ENCODE measurements at regions not wholly inside any gene's neighbourhood (a gene's known extent, or its start where the extent isn't known, plus 50 kb on each side); places are given as distances from the start of the nearest gene placed in this dataset.

DNA sequence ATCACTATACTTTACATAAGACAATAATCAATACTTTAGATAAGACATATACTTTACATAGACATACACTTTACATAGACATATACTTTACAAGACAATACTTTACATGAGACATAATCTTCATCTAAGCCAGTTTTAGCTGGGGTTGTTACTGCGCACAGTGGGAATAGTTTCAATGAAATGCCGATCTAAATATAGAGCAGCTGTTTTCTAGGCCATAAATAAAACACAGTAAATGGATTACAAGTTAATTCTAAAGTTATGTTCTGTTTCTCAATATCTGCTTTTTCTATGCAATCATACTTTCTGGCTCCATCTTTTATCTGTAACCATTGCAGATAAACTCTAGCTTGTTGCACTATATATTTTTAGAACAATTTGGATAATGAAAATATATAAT, 1470.6 kb upstream of the PABPC4L start:
- TF ChIP-seq CTCF (IDR thresholded peaks at IDR 0.05 in 2 of 3, conservative IDR thresholded peaks at IDR 0.05 in 1 of 3; ENCODE audit: borderline replicate concordance in 1 of 3, insufficient read depth in 1 of 3, low read depth in 2 of 3, low read length in 2 of 3) (no peak), EZH2 (IDR thresholded peaks at IDR 0.05) (no peak), EZH2phosphoT487 (IDR thresholded peaks at IDR 0.05; ENCODE audit: borderline replicate concordance) (no peak), JUND (IDR thresholded peaks at IDR 0.05) (no peak), MAX (IDR thresholded peaks at IDR 0.05) (no peak), POLR2AphosphoS5 (IDR thresholded peaks at IDR 0.05; ENCODE audit: low read depth, low read length) (no peak), POLR2A (IDR thresholded peaks at IDR 0.05; ENCODE audit: borderline replicate concordance, extremely low read depth, insufficient read depth, insufficient read length) (no peak), SIN3A (IDR thresholded peaks at IDR 0.05; ENCODE audit: low read depth) (no peak), ZBTB33 (IDR thresholded peaks at IDR 0.05; ENCODE audit: extremely low read depth, insufficient replicate concordance, low read length) (no peak), ZNF274 (IDR thresholded peaks at IDR 0.05; ENCODE audit: low read depth, low read length) (no peak), RAD21 (IDR thresholded peaks at IDR 0.05; ENCODE audit: low read depth) (no peak)

Data from HCT116 (cell line).